ENCODE measurements at regions not wholly inside any gene's neighbourhood (a gene's known extent, or its start where the extent isn't known, plus 50 kb on each side); places are given as distances from the start of the nearest gene placed in this dataset.

- no peaks in the 10 kb centered on the region for H3K4me1 Mint-ChIP-seq
- peaks cover 5% of the 10 kb centered on the region for H3K9me3 Mint-ChIP-seq
- no peak overlapping the region for H3K4me3 Mint-ChIP-seq
- H3K27ac Mint-ChIP-seq (ENCODE audit: low read depth), result no peak overlapping the region
- no peaks in the 10 kb centered on the region for H3K36me3 Mint-ChIP-seq (ENCODE audit: insufficient read depth)
- ATAC-seq (replicated peaks; ENCODE audit: extremely low read depth, poor library complexity, severe bottlenecking), result no peak
- no peak for DNase-seq (ENCODE audit: low spot score in 2 of 2)
- no peaks in the 10 kb centered on the region for H3K27me3 Mint-ChIP-seq
Measured at GRCh38 chr11:106178361-106178760, 100.9 kb downstream of the AASDHPPT start.

DNA sequence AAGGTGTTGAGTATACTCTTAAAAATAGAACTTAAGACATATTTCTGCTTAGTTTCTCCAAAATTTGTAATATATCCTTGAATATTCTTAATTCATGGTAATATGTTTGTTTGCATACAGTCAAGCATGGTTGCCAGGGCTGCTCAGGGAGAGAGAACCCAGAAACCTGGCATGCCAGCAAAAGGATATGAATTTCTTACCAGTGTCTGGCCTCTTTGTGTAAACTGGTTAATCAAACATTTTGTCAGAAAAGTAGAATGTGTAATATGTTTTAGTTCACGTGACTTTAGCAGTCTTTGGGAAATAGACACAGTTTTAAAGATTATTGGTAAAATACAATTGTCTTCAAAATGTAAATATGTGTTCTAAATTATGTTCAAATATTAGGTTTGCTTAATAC lies 101.6 kb downstream of the AASDHPPT start:
- no peaks in the 10 kb centered on the region for H3K36me3 Mint-ChIP-seq (ENCODE audit: insufficient read depth)
- ATAC-seq (replicated peaks; ENCODE audit: extremely low read depth, poor library complexity, severe bottlenecking) (no peak), DNase-seq (ENCODE audit: low spot score in 2 of 2) (no peak)
- no peaks in the 10 kb centered on the region for H3K27me3 Mint-ChIP-seq
- H3K27ac Mint-ChIP-seq (ENCODE audit: low read depth), result no peak overlapping the region
- no peak overlapping the region for H3K4me3 Mint-ChIP-seq
- H3K4me1 Mint-ChIP-seq, result no peaks in the 10 kb centered on the region
- H3K9me3 Mint-ChIP-seq, result peaks cover 5% of the 10 kb centered on the region

DNA sequence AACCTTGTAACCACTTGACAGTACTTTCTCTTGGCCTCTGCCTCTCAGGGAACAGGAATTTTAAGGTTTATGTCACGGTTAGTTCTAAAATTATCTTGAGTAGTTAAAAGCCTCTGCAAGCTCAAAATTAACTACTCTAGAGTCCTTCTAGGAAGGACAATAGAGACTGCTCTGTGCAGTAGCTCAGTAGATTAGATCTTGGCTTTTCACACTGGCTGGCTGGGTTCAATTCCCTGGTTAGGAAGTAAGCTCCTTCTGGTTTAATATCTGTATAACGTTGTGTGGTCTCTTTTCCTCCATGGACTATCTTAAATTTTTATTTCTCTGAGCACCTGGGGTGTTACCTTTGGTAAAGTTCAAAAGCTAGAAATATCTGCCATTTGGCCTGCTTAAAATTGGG lies 109.2 kb downstream of the AASDHPPT start:
- no peaks in the 10 kb centered on the region for H3K27me3 Mint-ChIP-seq
- no peak for DNase-seq (ENCODE audit: low spot score in 2 of 2)
- no peaks in the 10 kb centered on the region for H3K4me1 Mint-ChIP-seq
- no peak overlapping the region for H3K27ac Mint-ChIP-seq (ENCODE audit: low read depth)
- no peaks in the 10 kb centered on the region for H3K36me3 Mint-ChIP-seq (ENCODE audit: insufficient read depth)
- no peak for ATAC-seq (replicated peaks; ENCODE audit: extremely low read depth, poor library complexity, severe bottlenecking)
- no peak overlapping the region for H3K4me3 Mint-ChIP-seq
- no peaks in the 10 kb centered on the region for H3K9me3 Mint-ChIP-seq

DNA sequence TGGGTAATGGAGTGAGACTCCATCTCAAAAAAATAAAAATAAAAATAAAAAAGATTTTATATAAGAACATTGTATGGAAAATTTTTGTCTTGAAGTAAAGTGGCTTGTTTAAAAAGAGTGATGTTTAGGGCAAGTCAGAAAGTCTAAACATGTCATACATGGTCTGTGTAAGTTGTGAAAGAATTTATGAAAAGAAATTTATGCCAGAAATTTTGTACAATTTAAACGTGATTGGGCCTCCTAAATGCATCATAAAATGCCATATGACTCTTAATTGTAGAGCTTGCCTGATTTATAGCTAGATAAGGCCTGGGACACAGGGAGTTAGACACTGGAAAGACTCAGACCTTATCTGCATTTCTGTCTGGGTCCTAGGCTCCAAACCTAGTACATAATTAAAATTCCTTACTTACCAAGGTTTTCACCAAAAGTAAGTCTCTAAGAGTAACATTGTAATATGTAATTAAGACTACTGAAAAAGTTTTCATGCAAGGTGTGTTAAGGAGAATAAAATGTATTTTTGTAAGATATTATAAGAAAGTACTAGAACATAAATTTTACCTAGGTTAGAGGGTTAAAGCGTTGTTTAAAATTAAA lies 110.5 kb downstream of the AASDHPPT start:
- Mint-ChIP-seq H3K27me3 (no peaks in the 10 kb centered on the region), H3K27ac (ENCODE audit: low read depth) (no peak overlapping the region), H3K4me3 (no peak overlapping the region), H3K4me1 (no peaks in the 10 kb centered on the region), H3K9me3 (no peaks in the 10 kb centered on the region), H3K36me3 (ENCODE audit: insufficient read depth) (no peaks in the 10 kb centered on the region)
- DNase-seq (ENCODE audit: low spot score in 2 of 2), result no peak
- no peak for ATAC-seq (replicated peaks; ENCODE audit: extremely low read depth, poor library complexity, severe bottlenecking)

GRCh38 chr11:106193956-106194355 lies 116.5 kb downstream of the AASDHPPT start:
- H3K4me3 Mint-ChIP-seq, result no peak overlapping the region
- H3K9me3 Mint-ChIP-seq, result no peaks in the 10 kb centered on the region
- H3K27me3 Mint-ChIP-seq, result no peaks in the 10 kb centered on the region
- DNase-seq (ENCODE audit: low spot score in 2 of 2) (no peak), ATAC-seq (replicated peaks; ENCODE audit: extremely low read depth, poor library complexity, severe bottlenecking) (no peak)
- H3K4me1 Mint-ChIP-seq, result no peaks in the 10 kb centered on the region
- H3K36me3 Mint-ChIP-seq (ENCODE audit: insufficient read depth), result no peaks in the 10 kb centered on the region
- H3K27ac Mint-ChIP-seq (ENCODE audit: low read depth), result no peak overlapping the region

DNA sequence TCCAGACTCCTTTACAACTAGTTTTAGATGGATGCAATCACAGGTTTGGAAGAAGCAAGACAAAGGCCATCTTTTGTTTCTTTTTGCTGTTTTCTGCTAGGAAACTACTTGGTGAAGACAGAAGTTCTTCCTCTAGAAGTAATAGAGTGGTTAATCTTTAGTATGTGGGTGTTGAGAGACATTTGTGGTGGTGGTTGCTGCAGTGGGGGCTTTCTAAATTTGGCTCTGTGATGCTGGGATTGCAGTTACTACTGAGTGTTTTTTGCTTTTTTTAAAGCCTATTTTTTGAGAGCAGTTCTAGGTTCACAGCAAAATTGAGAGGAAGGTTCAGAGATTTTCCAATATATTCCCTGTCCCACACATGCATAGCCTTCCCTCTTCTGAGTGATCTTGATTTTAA lies 120.0 kb downstream of the AASDHPPT start:
- H3K36me3 Mint-ChIP-seq (ENCODE audit: insufficient read depth), result no peaks in the 10 kb centered on the region
- no peaks in the 10 kb centered on the region for H3K27me3 Mint-ChIP-seq
- H3K4me1 Mint-ChIP-seq, result no peaks in the 10 kb centered on the region
- no peaks in the 10 kb centered on the region for H3K9me3 Mint-ChIP-seq
- no peak for DNase-seq (ENCODE audit: low spot score in 2 of 2)
- no peak overlapping the region for H3K4me3 Mint-ChIP-seq
- ATAC-seq (replicated peaks; ENCODE audit: extremely low read depth, poor library complexity, severe bottlenecking), result no peak
- no peak overlapping the region for H3K27ac Mint-ChIP-seq (ENCODE audit: low read depth)

DNA sequence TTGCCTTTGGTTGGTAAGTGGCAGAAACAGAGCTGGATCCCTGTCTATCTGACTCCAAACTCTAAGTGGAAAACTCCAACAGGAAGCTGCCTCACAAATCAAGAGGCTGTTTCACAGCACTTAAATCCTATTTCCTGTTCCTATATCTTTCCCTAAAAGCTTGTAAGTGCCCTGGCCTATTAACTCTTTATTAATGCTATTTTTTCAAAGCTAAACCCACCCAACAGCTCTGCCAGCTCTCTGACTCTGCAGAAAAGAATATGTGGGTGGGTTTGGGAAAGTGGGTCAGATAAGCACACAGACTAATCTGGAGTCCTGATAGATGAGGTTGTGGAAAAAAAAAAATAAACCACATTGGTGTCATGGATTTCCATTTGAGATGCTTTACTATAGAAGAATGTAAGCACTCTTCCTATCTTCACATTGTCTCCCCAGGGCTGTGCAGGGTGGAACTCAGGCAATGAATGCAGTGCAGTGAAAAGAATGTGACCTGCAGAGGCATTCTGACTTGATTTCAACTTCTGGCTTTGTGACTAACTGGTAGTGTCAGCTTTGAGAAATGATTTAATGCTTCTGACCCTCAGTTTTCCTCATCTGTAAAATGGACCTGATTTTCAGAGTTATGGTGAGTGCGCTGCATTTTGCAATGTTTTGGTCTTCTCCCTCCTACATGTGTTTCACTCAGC lies 125.6 kb downstream of the AASDHPPT start:
- Mint-ChIP-seq H3K36me3 (ENCODE audit: insufficient read depth) (no peaks in the 10 kb centered on the region), H3K27me3 (no peaks in the 10 kb centered on the region), H3K4me1 (no peaks in the 10 kb centered on the region), H3K4me3 (no peak overlapping the region), H3K9me3 (no peaks in the 10 kb centered on the region), H3K27ac (ENCODE audit: low read depth) (no peak overlapping the region)
- DNase-seq (ENCODE audit: low spot score in 2 of 2) (no peak), ATAC-seq (replicated peaks; ENCODE audit: extremely low read depth, poor library complexity, severe bottlenecking) (no peak)

DNA sequence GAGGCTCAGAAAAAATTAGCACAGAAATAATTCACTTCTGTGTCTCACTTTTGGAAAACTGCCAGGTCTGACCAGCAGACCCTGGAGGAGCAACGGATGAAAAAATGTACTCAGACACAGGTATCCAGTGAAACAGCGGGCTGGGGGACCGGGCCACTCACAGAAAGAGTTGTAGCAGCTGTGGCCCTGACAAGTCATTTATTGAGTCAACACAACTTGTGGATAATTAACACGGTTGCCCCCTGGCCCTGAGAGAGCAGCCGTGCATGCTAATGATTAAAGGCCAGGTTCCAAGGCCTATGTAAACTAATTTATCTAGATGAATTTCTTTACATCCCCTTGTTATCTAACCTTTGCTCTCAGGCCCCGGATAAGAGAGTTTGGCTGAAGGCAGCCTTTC lies 131.3 kb downstream of the AASDHPPT start:
- Mint-ChIP-seq H3K9me3 (no peaks in the 10 kb centered on the region), H3K27ac (ENCODE audit: low read depth) (no peak overlapping the region), H3K36me3 (ENCODE audit: insufficient read depth) (no peaks in the 10 kb centered on the region), H3K27me3 (no peaks in the 10 kb centered on the region), H3K4me1 (no peaks in the 10 kb centered on the region), H3K4me3 (no peak overlapping the region)
- DNase-seq (ENCODE audit: low spot score in 2 of 2) (no peak), ATAC-seq (replicated peaks; ENCODE audit: extremely low read depth, poor library complexity, severe bottlenecking) (no peak)

- no peaks in the 10 kb centered on the region for H3K9me3 Mint-ChIP-seq
- ATAC-seq (replicated peaks; ENCODE audit: extremely low read depth, poor library complexity, severe bottlenecking) (no peak), DNase-seq (ENCODE audit: low spot score in 2 of 2) (no peak)
- H3K36me3 Mint-ChIP-seq (ENCODE audit: insufficient read depth), result no peaks in the 10 kb centered on the region
- no peaks in the 10 kb centered on the region for H3K27me3 Mint-ChIP-seq
- no peak overlapping the region for H3K4me3 Mint-ChIP-seq
- no peaks in the 10 kb centered on the region for H3K4me1 Mint-ChIP-seq
- H3K27ac Mint-ChIP-seq (ENCODE audit: low read depth), result no peak overlapping the region
Measured at GRCh38 chr11:106212081-106212480, 134.6 kb downstream of the AASDHPPT start.

- no peaks in the 10 kb centered on the region for H3K9me3 Mint-ChIP-seq
- H3K27ac Mint-ChIP-seq (ENCODE audit: low read depth), result no peak overlapping the region
- no peaks in the 10 kb centered on the region for H3K4me1 Mint-ChIP-seq
- ATAC-seq (replicated peaks; ENCODE audit: extremely low read depth, poor library complexity, severe bottlenecking) (no peak), DNase-seq (ENCODE audit: low spot score in 2 of 2) (no peak)
- no peaks in the 10 kb centered on the region for H3K27me3 Mint-ChIP-seq
- H3K36me3 Mint-ChIP-seq (ENCODE audit: insufficient read depth), result no peaks in the 10 kb centered on the region
- H3K4me3 Mint-ChIP-seq, result no peak overlapping the region
Measured at GRCh38 chr11:106216281-106216680, 138.8 kb downstream of the AASDHPPT start.

DNA sequence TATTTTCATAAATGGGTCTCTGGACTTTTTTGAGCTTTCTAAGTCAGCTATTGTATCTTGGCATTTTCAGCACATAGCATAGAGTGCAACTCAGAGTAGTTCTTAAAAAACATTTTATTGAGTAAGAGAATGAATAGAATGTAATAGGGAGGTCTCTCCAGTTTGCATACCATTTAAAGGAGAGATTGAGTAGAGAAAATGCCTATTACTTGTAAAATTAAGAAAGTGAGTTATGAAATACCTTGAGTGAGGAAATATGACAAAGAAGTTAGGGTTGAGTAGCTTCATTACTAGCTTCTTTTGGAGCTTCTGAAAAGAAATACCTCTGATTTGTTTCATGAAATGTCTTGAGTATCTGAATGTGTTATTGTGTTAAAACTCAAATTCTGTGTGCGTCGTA lies 140.0 kb downstream of the AASDHPPT start:
- no peak for ATAC-seq (replicated peaks; ENCODE audit: extremely low read depth, poor library complexity, severe bottlenecking)
- Mint-ChIP-seq H3K27me3 (no peaks in the 10 kb centered on the region), H3K36me3 (ENCODE audit: insufficient read depth) (no peaks in the 10 kb centered on the region), H3K4me1 (no peaks in the 10 kb centered on the region), H3K4me3 (no peak overlapping the region), H3K27ac (ENCODE audit: low read depth) (no peak overlapping the region), H3K9me3 (peaks cover 9% of the 10 kb centered on the region)
- DNase-seq (ENCODE audit: low spot score in 2 of 2), result no peak

- DNase-seq (ENCODE audit: low spot score in 2 of 2) (no peak), ATAC-seq (replicated peaks; ENCODE audit: extremely low read depth, poor library complexity, severe bottlenecking) (no peak)
- H3K9me3 Mint-ChIP-seq, result peaks cover 15% of the 10 kb centered on the region
- H3K4me1 Mint-ChIP-seq, result no peaks in the 10 kb centered on the region
- H3K36me3 Mint-ChIP-seq (ENCODE audit: insufficient read depth), result no peaks in the 10 kb centered on the region
- H3K27ac Mint-ChIP-seq (ENCODE audit: low read depth), result no peak overlapping the region
- H3K4me3 Mint-ChIP-seq, result no peak overlapping the region
- no peaks in the 10 kb centered on the region for H3K27me3 Mint-ChIP-seq
Measured at GRCh38 chr11:106218106-106218505, 140.6 kb downstream of the AASDHPPT start.

DNA sequence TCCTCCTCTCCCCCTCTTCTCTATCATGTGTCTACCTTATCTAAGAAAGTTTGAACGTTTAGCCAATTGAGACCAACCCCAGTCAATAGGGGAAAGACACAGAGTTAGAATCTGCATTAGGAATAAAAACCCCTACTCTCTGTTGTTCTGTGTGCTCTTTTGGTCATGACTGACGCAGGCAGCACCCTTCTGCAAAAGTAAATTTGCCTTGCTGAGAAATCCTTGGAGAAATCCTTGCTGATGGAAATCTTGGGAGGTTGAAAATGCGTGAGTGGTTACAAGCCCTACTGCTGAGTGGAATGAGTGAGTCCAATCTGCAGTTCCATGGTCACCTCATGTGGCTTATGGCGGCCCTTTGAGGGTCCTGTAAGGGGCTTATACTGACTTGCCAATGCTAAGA lies 145.2 kb downstream of the AASDHPPT start:
- Mint-ChIP-seq H3K4me3 (no peak overlapping the region), H3K27me3 (no peaks in the 10 kb centered on the region), H3K4me1 (no peaks in the 10 kb centered on the region), H3K27ac (ENCODE audit: low read depth) (no peak overlapping the region), H3K36me3 (ENCODE audit: insufficient read depth) (no peaks in the 10 kb centered on the region), H3K9me3 (peaks cover 25% of the 10 kb centered on the region)
- ATAC-seq (replicated peaks; ENCODE audit: extremely low read depth, poor library complexity, severe bottlenecking), result no peak
- no peak for DNase-seq (ENCODE audit: low spot score in 2 of 2)
